Esophagus muscularis mucosa (tissue), 4 donors: ENCODE measurements at regions not wholly inside any gene's neighbourhood (a gene's known extent, or its start where the extent isn't known, plus 50 kb on each side); places are given as distances from the start of the nearest gene placed in this dataset.

ENCODE experiments used
- DNase-seq: peaks from one replicate; pipeline ENCODE4 v3.0.0-alpha.2; 2017; ENCODE audit errors: extremely low spot score
- H3K27ac ChIP-seq, 4 donors: fragments of 200-600 bp; sonication (generic); replicated peaks in 1 of 4; 1 replicate in 3 of 4; 2 replicates in 1 of 4; pipeline ENCODE4 v1.5.1; 2016 to 2019; ENCODE audit warnings: mild to moderate bottlenecking in 1 of 4
- H3K27me3 ChIP-seq, 4 donors: fragments of 200-600 bp; sonication (generic); one replicate each; pipeline versions ENCODE4 v1.5.1 to v1.6.0; 2016 to 2019
- H3K36me3 ChIP-seq, 4 donors: fragments of 200-600 bp; sonication (generic); one replicate each; pipeline ENCODE4 v1.5.1; 2016 to 2019
- H3K4me1 ChIP-seq, 4 donors: fragments of 200-600 bp; sonication (generic); one replicate each; pipeline ENCODE4 v1.5.1; 2016 to 2019
- H3K4me3 ChIP-seq, 4 donors: fragments of 200-600 bp; sonication (generic); 1 replicate in 2 of 4; 2 replicates in 2 of 4; pipeline ENCODE4 v1.5.1; 2016 to 2019; ENCODE audit warnings: mild to moderate bottlenecking in 4 of 4, moderate library complexity in 1 of 4
- H3K9me3 ChIP-seq, 4 donors: fragments of 200-600 bp; sonication (generic); 1 replicate in 3 of 4; 2 replicates in 1 of 4; pipeline ENCODE4 v1.5.1; 2016 to 2019
- CTCF ChIP-seq, 3 experiments: fragments of 200-600 bp in 2 of 3; fragments of 450-650 bp in 1 of 3; sonication (generic) in 2 of 3; IDR thresholded peaks; one replicate each; pipeline ENCODE4 v1.5.1; 2017 to 2019; ENCODE audit warnings: antibody characterized with exemption in 3 of 3, mild to moderate bottlenecking in 2 of 3, moderate library complexity in 1 of 3
- EP300 ChIP-seq: sonication (generic); formaldehyde crosslinking; IDR thresholded peaks from one replicate; pipeline ENCODE4 v1.6.1; 2017; ENCODE audit warnings: antibody characterized with exemption
- POLR2A ChIP-seq: fragments of 450-650 bp; IDR thresholded peaks from one replicate; pipeline ENCODE4 v1.6.1; 2017; ENCODE audit warnings: antibody characterized with exemption, moderate library complexity, mild to moderate bottlenecking, low read depth
- POLR2AphosphoS5 ChIP-seq, 2 donors: sonication (generic); formaldehyde crosslinking; IDR thresholded peaks; one replicate each; pipeline ENCODE4 v1.6.1; 2017; ENCODE audit warnings: antibody characterized with exemption in 2 of 2
- WGBS: methylation state at CpG from one replicate; pipeline ENCODE4 v1.1.5; 2018; 5-methylcytosine and 5-hydroxymethylcytosine counted together
- intact Hi-C: fragments of 100-400 bp; cut with DNase I; formaldehyde crosslinking; loops from one replicate; pipeline ENCODE4 v1.15.1; 2023

GRCh38 chr21:25329227-25329825, 278.0 kb downstream of the MRPL39 start:
- TF ChIP-seq POLR2AphosphoS5 (IDR thresholded peaks at IDR 0.05) (no peak), EP300 (no peak), CTCF (IDR thresholded peaks at IDR 0.05) (no peak), POLR2A (no peak)
- H3K9me3 ChIP-seq = no peaks in the 10 kb centered on the region
- H3K4me3 ChIP-seq = no peak overlapping the region
- H3K27me3 ChIP-seq = no peaks in the 10 kb centered on the region
- intact Hi-C loops = no loop called here
- no peaks in the 10 kb centered on the region for H3K36me3 ChIP-seq
- WGBS = 41% methylated on average over 2 of the region's 2 CpGs
- no peak overlapping the region for H3K27ac ChIP-seq
- H3K4me1 ChIP-seq = no peaks in the 10 kb centered on the region
- DNase-seq = no peak

GRCh38 chr21:25328736-25329135, 278.5 kb downstream of the MRPL39 start:
- H3K27me3 ChIP-seq = no peaks in the 10 kb centered on the region
- no peak overlapping the region for H3K27ac ChIP-seq
- no peak for TF ChIP-seq CTCF (IDR thresholded peaks at IDR 0.05)
- H3K4me3 ChIP-seq = no peak overlapping the region
- DNase-seq = no peak
- H3K4me1 ChIP-seq = no peaks in the 10 kb centered on the region
- H3K36me3 ChIP-seq = no peaks in the 10 kb centered on the region
- no peaks in the 10 kb centered on the region for H3K9me3 ChIP-seq
- 8% methylated on average over 1 of the region's 1 CpG for WGBS
- intact Hi-C loops = no loop called here

- no peaks in the 10 kb centered on the region for H3K27me3 ChIP-seq
- H3K9me3 ChIP-seq = no peaks in the 10 kb centered on the region
- H3K4me3 ChIP-seq = no peak overlapping the region
- no peak for TF ChIP-seq CTCF (IDR thresholded peaks at IDR 0.05)
- no peaks in the 10 kb centered on the region for H3K4me1 ChIP-seq
- no peak overlapping the region for H3K27ac ChIP-seq
- no peaks in the 10 kb centered on the region for H3K36me3 ChIP-seq
- DNase-seq = no peak
- 76% methylated on average over 2 of the region's 2 CpGs for WGBS
- intact Hi-C loops = no loop called here
Measured at GRCh38 chr21:25326181-25326580, 281.1 kb downstream of the MRPL39 start.

GRCh38 chr21:25324666-25325065, 282.6 kb downstream of the MRPL39 start:
- WGBS = 79% methylated on average over 6 of the region's 6 CpGs
- Histone ChIP-seq H3K9me3 (no peaks in the 10 kb centered on the region), H3K4me1 (no peaks in the 10 kb centered on the region), H3K27ac (no peak overlapping the region), H3K27me3 (no peaks in the 10 kb centered on the region), H3K36me3 (no peaks in the 10 kb centered on the region), H3K4me3 (no peak overlapping the region)
- intact Hi-C loops = no loop called here
- TF ChIP-seq EP300 = no peak
- TF ChIP-seq POLR2AphosphoS5 (IDR thresholded peaks at IDR 0.05) = no peak
- TF ChIP-seq POLR2A = no peak
- no peak for TF ChIP-seq CTCF (IDR thresholded peaks at IDR 0.05)
- no peak for DNase-seq

GRCh38 chr21:25323356-25323949, 283.8 kb downstream of the MRPL39 start:
- Histone ChIP-seq H3K27me3 (no peaks in the 10 kb centered on the region), H3K9me3 (no peaks in the 10 kb centered on the region), H3K4me1 (no peaks in the 10 kb centered on the region), H3K27ac (no peak overlapping the region), H3K36me3 (no peaks in the 10 kb centered on the region), H3K4me3 (no peak overlapping the region)
- no peak for DNase-seq
- TF ChIP-seq CTCF (IDR thresholded peaks at IDR 0.05) (no peak), POLR2A (no peak), POLR2AphosphoS5 (IDR thresholded peaks at IDR 0.05) (no peak), EP300 (no peak)
- WGBS = 84% methylated on average over 7 of the region's 7 CpGs
- intact Hi-C loops = no loop called here
